ENCODE measurements at regions not wholly inside any gene's neighbourhood (a gene's known extent, or its start where the extent isn't known, plus 50 kb on each side); places are given as distances from the start of the nearest gene placed in this dataset.

- no peak for TF ChIP-seq EP300 (IDR thresholded peaks at IDR 0.05)
- TF ChIP-seq POLR2A (IDR thresholded peaks at IDR 0.05): no peak
Observed at GRCh38 chr6:147633191-147633590, 124.7 kb downstream of the SAMD5 start.

All from tibial nerve (tissue), 3 donors.